ENCODE measurements at regions not wholly inside any gene's neighbourhood (a gene's known extent, or its start where the extent isn't known, plus 50 kb on each side); places are given as distances from the start of the nearest gene placed in this dataset.

DNA sequence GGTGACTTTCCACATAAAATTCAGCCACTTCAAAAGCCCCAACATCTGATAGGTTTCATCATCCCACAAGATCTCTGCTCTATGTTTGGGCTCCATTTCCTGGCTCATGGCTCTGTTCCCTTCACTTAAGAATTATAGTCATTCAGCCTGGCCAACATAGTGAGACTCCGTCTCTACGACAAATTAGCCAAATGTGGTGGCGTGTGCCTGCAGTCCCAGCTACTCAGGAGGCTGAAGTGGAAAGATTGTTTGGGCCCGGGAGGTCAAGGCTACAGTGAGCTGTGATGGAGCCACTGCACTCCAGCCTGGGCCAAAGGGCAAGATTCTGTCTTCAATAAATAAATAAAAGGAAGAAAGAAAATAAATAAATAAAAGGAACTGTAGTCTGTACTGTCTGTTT, 57.9 kb upstream of the CTSV start:
- TF ChIP-seq, protein P1, sequence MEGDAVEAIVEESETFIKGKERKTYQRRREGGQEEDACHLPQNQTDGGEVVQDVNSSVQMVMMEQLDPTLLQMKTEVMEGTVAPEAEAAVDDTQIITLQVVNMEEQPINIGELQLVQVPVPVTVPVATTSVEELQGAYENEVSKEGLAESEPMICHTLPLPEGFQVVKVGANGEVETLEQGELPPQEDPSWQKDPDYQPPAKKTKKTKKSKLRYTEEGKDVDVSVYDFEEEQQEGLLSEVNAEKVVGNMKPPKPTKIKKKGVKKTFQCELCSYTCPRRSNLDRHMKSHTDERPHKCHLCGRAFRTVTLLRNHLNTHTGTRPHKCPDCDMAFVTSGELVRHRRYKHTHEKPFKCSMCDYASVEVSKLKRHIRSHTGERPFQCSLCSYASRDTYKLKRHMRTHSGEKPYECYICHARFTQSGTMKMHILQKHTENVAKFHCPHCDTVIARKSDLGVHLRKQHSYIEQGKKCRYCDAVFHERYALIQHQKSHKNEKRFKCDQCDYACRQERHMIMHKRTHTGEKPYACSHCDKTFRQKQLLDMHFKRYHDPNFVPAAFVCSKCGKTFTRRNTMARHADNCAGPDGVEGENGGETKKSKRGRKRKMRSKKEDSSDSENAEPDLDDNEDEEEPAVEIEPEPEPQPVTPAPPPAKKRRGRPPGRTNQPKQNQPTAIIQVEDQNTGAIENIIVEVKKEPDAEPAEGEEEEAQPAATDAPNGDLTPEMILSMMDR (conservative IDR thresholded peaks at IDR 0.05; ENCODE audit: low read length), result no peak
- no peak for TF ChIP-seq EZH2phosphoT487 (IDR thresholded peaks at IDR 0.05; ENCODE audit: borderline replicate concordance)
